HepG2 (cell line): ENCODE measurements at regions not wholly inside any gene's neighbourhood (a gene's known extent, or its start where the extent isn't known, plus 50 kb on each side); places are given as distances from the start of the nearest gene placed in this dataset.

Experiments
- CREB3 ChIP-seq: sonication (generic); formaldehyde crosslinking; IDR thresholded peaks from 2 replicates; pipeline ENCODE4 v1.5.0; 2020; ENCODE audit warnings: missing genetic modification reagents
- FOXC1 ChIP-seq: sonication (generic); formaldehyde crosslinking; IDR thresholded peaks from 2 replicates; pipeline ENCODE4 v1.8.0; 2022; ENCODE audit warnings: mild to moderate bottlenecking, missing genetic modification reagents, borderline replicate concordance
- HNRNPLL ChIP-seq: fragments of 200-400 bp; formaldehyde crosslinking; IDR thresholded peaks from 2 replicates; pipeline ENCODE4 v1.6.1; 2017; ENCODE audit warnings: mild to moderate bottlenecking, low read depth, low read length; ENCODE audit not compliant: poor library complexity, severe bottlenecking
- ISX ChIP-seq: sonication (generic); formaldehyde crosslinking; conservative IDR thresholded peaks from 2 replicates; pipeline ENCODE4 v1.5.0; 2020; ENCODE audit warnings: missing genetic modification reagents
- JDP2 ChIP-seq: sonication (generic); formaldehyde crosslinking; IDR thresholded peaks from 2 replicates; pipeline ENCODE4 v1.8.1; 2022; ENCODE audit warnings: missing genetic modification reagents, borderline replicate concordance
- KDM3A ChIP-seq: IDR thresholded peaks from 2 replicates; pipeline ENCODE4 v1.6.1; 2018; ENCODE audit warnings: low read depth, missing compliant biosample characterization
- SP1 ChIP-seq, 2 experiments: fragments of 450-650 bp in 1 of 2; sonication (generic) in 1 of 2; formaldehyde crosslinking in 1 of 2; IDR thresholded peaks; 2 replicates each; pipeline versions ENCODE4 v1.4.0 to v1.6.1; 2016 to 2020; ENCODE audit warnings: missing genetic modification reagents in 1 of 2
- THAP11 ChIP-seq: IDR thresholded peaks from 2 replicates; pipeline ENCODE4 v1.6.1; 2016; ENCODE audit warnings: missing biosample characterization, missing genetic modification reagents
- ZBTB1 ChIP-seq: sonication (generic); formaldehyde crosslinking; IDR thresholded peaks from 2 replicates; pipeline ENCODE4 v1.4.0; 2020; ENCODE audit warnings: missing genetic modification reagents, borderline replicate concordance
- ZNF280D ChIP-seq: sonication (generic); formaldehyde crosslinking; IDR thresholded peaks from 2 replicates; pipeline ENCODE4 v1.5.1; 2020; ENCODE audit warnings: mild to moderate bottlenecking, missing genetic modification reagents
- ZNF709 ChIP-seq: sonication (generic); formaldehyde crosslinking; IDR thresholded peaks from 2 replicates; pipeline ENCODE4 v1.5.0; 2020; ENCODE audit warnings: mild to moderate bottlenecking, missing genetic modification reagents
- ZNF788 ChIP-seq: sonication (generic); formaldehyde crosslinking; IDR thresholded peaks from 2 replicates; pipeline ENCODE4 v1.5.0; 2020; ENCODE audit warnings: mild to moderate bottlenecking, missing genetic modification reagents, borderline replicate concordance

GRCh38 chr17:77086433-77087010 lies 54.2 kb upstream of the SEC14L1 start (continued):
- TF ChIP-seq ISX (CRISPR knock-in tag) (no peak), THAP11 (CRISPR knock-in tag) (peak; percentile 59), HNRNPLL (no peak), FOXC1 (CRISPR knock-in tag) (0 out of 2 replicates have a peak, but pooled peaks have one; percentile 24), ZNF709 (CRISPR knock-in tag) (no peak), KDM3A (peak; percentile 42; the same call in 1 of the 2 replicates), ZBTB1 (CRISPR knock-in tag) (no peak), ZNF280D (CRISPR knock-in tag) (no peak), CREB3 (CRISPR knock-in tag) (no peak), ZNF788 (CRISPR knock-in tag) (no peak), JDP2 (CRISPR knock-in tag) (no peak), SP1 (IDR thresholded peaks at IDR 0.05) (no peak), SP1 (CRISPR knock-in tag; IDR thresholded peaks at IDR 0.05) (0 out of 2 replicates have a peak, but pooled peaks have one; percentile 37)
